B cell (primary cell): ENCODE measurements at regions not wholly inside any gene's neighbourhood (a gene's known extent, or its start where the extent isn't known, plus 50 kb on each side); places are given as distances from the start of the nearest gene placed in this dataset.

ENCODE experiments used
- EZH2 ChIP-seq: IDR thresholded peaks from 2 replicates; pipeline ENCODE4 v1.6.1; 2012; ENCODE audit warnings: borderline replicate concordance, low read depth, mild to moderate bottlenecking, moderate library complexity, low read length; ENCODE audit not compliant: insufficient read depth, poor library complexity, severe bottlenecking
- TF ChIP-seq, protein P1 (sequence below): fragments of 200-600 bp; IDR thresholded peaks from one replicate; pipeline ENCODE4 v1.8.0; 2022; ENCODE audit warnings: antibody characterized with exemption, mild to moderate bottlenecking

DNA sequence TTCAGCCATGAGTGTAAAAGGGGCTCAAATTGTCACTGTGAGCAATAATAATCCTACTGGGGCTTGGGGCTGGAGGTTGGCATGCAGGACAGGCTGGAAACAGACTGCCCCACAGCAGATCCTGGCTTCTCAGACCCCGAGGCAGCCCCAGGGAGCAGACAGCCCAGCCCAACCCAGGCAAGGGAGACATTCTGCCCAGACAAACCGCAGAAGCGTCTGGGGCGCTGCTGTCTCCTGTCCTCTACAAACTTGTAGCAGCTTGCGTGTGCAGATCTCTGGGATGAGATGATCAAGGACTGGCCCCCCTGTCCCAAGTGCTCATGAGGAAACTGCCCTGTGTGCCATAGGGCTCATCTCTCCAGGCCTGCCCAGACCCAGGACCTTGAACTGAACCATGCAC, 84.6 kb downstream of the MAFB start:
- TF ChIP-seq, protein P1, sequence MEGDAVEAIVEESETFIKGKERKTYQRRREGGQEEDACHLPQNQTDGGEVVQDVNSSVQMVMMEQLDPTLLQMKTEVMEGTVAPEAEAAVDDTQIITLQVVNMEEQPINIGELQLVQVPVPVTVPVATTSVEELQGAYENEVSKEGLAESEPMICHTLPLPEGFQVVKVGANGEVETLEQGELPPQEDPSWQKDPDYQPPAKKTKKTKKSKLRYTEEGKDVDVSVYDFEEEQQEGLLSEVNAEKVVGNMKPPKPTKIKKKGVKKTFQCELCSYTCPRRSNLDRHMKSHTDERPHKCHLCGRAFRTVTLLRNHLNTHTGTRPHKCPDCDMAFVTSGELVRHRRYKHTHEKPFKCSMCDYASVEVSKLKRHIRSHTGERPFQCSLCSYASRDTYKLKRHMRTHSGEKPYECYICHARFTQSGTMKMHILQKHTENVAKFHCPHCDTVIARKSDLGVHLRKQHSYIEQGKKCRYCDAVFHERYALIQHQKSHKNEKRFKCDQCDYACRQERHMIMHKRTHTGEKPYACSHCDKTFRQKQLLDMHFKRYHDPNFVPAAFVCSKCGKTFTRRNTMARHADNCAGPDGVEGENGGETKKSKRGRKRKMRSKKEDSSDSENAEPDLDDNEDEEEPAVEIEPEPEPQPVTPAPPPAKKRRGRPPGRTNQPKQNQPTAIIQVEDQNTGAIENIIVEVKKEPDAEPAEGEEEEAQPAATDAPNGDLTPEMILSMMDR, result no peak
- TF ChIP-seq EZH2, result no peak
